ENCODE measurements at regions not wholly inside any gene's neighbourhood (a gene's known extent, or its start where the extent isn't known, plus 50 kb on each side); places are given as distances from the start of the nearest gene placed in this dataset.

- Histone ChIP-seq H3K36me3 (no peaks in the 10 kb centered on the region), H3K4me1 (no peaks in the 10 kb centered on the region), H3K9me3 (no peaks in the 10 kb centered on the region), H3K27me3 (no peaks in the 10 kb centered on the region), H3K27ac (no peak overlapping the region), H3K4me3 (replicated peaks in 1 of 3) (no peak overlapping the region)
- no peak for DNase-seq
- intact Hi-C loops (cut with DNase I) = no loop called here
- TF ChIP-seq CTCF (IDR thresholded peaks at IDR 0.05) (no peak), POLR2A (IDR thresholded peaks at IDR 0.05) (no peak)
- WGBS, 2 donors = 62 to 75% methylated on average over 1 of the region's 1 CpG
These were observed 331.3 kb downstream of the SS18 start for GRCh38 chr18:25759111-25759510.

- Histone ChIP-seq H3K27ac (no peak overlapping the region), H3K27me3 (no peaks in the 10 kb centered on the region), H3K36me3 (no peaks in the 10 kb centered on the region), H3K4me1 (no peaks in the 10 kb centered on the region), H3K9me3 (no peaks in the 10 kb centered on the region), H3K4me3 (replicated peaks in 1 of 3) (no peak overlapping the region)
- intact Hi-C loops (cut with DNase I) = no loop called here
- no peak for DNase-seq
- TF ChIP-seq CTCF (IDR thresholded peaks at IDR 0.05) = no peak
- TF ChIP-seq POLR2A (IDR thresholded peaks at IDR 0.05) = no peak
- WGBS, 2 donors = 56 to 63% methylated on average over 5 to 7 of the region's 7 CpGs
These were observed 346.7 kb downstream of the SS18 start for GRCh38 chr18:25743646-25744151.

- 63 to 66% methylated on average over 2 of the region's 2 CpGs for WGBS, 2 donors
- intact Hi-C loops (cut with DNase I) = no loop called here
These were observed 351.0 kb downstream of the SS18 start for GRCh38 chr18:25739376-25739775.

GRCh38 chr18:25737710-25738311 lies 352.6 kb downstream of the SS18 start:
- Histone ChIP-seq H3K4me1 (no peaks in the 10 kb centered on the region), H3K27ac (no peak overlapping the region), H3K4me3 (replicated peaks in 1 of 3) (no peak overlapping the region), H3K9me3 (no peaks in the 10 kb centered on the region), H3K36me3 (no peaks in the 10 kb centered on the region), H3K27me3 (no peaks in the 10 kb centered on the region)
- intact Hi-C loops (cut with DNase I) = no loop called here
- no peak for TF ChIP-seq POLR2A (IDR thresholded peaks at IDR 0.05)
- TF ChIP-seq CTCF (IDR thresholded peaks at IDR 0.05) = no peak
- 82 to 91% methylated on average over 6 to 7 of the region's 7 CpGs for WGBS, 2 donors
- DNase-seq = no peak

More at GRCh38 chr18:25739376-25739775, 351.0 kb downstream of the SS18 start:
- no peaks in the 10 kb centered on the region for H3K4me1 ChIP-seq
- H3K27me3 ChIP-seq = no peaks in the 10 kb centered on the region
- H3K9me3 ChIP-seq = no peaks in the 10 kb centered on the region
- H3K27ac ChIP-seq = no peak overlapping the region
- H3K36me3 ChIP-seq = no peaks in the 10 kb centered on the region
- no peak overlapping the region for H3K4me3 ChIP-seq (replicated peaks in 1 of 3)
- TF ChIP-seq POLR2A (IDR thresholded peaks at IDR 0.05) (no peak), CTCF (IDR thresholded peaks at IDR 0.05) (no peak)
- DNase-seq = no peak

GRCh38 chr18:25736516-25736915 lies 353.9 kb downstream of the SS18 start:
- intact Hi-C loops (cut with DNase I) = no loop called here
- H3K27me3 ChIP-seq = no peaks in the 10 kb centered on the region
- no peaks in the 10 kb centered on the region for H3K4me1 ChIP-seq
- no peak overlapping the region for H3K27ac ChIP-seq
- no peaks in the 10 kb centered on the region for H3K36me3 ChIP-seq
- WGBS, 2 donors = 86 to 88% methylated on average over 5 of the region's 5 CpGs
- no peak for DNase-seq
- H3K4me3 ChIP-seq (replicated peaks in 1 of 3) = no peak overlapping the region
- H3K9me3 ChIP-seq = no peaks in the 10 kb centered on the region
- TF ChIP-seq POLR2A (IDR thresholded peaks at IDR 0.05) (no peak), CTCF (IDR thresholded peaks at IDR 0.05) (no peak)

Data from thyroid gland (tissue), 4 donors.